HL-60 (cell line): ENCODE measurements at regions not wholly inside any gene's neighbourhood (a gene's known extent, or its start where the extent isn't known, plus 50 kb on each side); places are given as distances from the start of the nearest gene placed in this dataset.
A peak's percentile ranks its signal among the peaks of the same experiment; 100 is the strongest.
"Not testable (repeated sequence)": the region's sequence is repeated elsewhere in the genome, so short reads cannot be mapped to it uniquely, and the experiment has no call there.

Experiments
- DNase-seq, 2 experiments: peaks; one replicate each; pipeline ENCODE4 v3.0.0-alpha.2; 2010 to 2020; ENCODE audit warnings: low read depth in 1 of 2, low spot score in 1 of 2
- H3K27ac ChIP-seq: fragments of 250-450 bp; sonication (Bioruptor Pico); replicated peaks from 2 replicates; pipeline ENCODE4 v1.5.1; 2020; ENCODE audit warnings: mild to moderate bottlenecking, moderate library complexity
- H3K27me3 ChIP-seq: fragments of 250-450 bp; sonication (Bioruptor Pico); 2 replicates; pipeline ENCODE4 v1.5.1; 2021; ENCODE audit warnings: mild to moderate bottlenecking, moderate library complexity; ENCODE audit not compliant: insufficient read depth, poor library complexity, severe bottlenecking
- H3K4me3 ChIP-seq: replicated peaks from 2 replicates; pipeline ENCODE4 v1.5.1; 2011; ENCODE audit warnings: mild to moderate bottlenecking, control low read depth, low read length; ENCODE audit not compliant: insufficient read depth
- CTCF ChIP-seq: IDR thresholded peaks from one replicate; pipeline ENCODE4 v1.5.1; 2011; ENCODE audit warnings: low read length, control low read depth, inconsistent platforms; ENCODE audit not compliant: insufficient read depth
- GABPA ChIP-seq: IDR thresholded peaks from 2 replicates; pipeline ENCODE4 v1.6.1; 2012; ENCODE audit warnings: low read depth
- POLR2AphosphoS5 ChIP-seq: IDR thresholded peaks from 2 replicates; pipeline ENCODE4 v1.6.1; 2012; ENCODE audit warnings: low read depth
- SPI1 ChIP-seq: IDR thresholded peaks from 2 replicates; pipeline ENCODE4 v1.6.1; 2012; ENCODE audit warnings: low read depth, mild to moderate bottlenecking, borderline replicate concordance
- TF ChIP-seq, protein P1 (sequence below): IDR thresholded peaks from 2 replicates; pipeline ENCODE4 v1.6.1; 2012; ENCODE audit warnings: low read depth; ENCODE audit not compliant: insufficient replicate concordance

DNA sequence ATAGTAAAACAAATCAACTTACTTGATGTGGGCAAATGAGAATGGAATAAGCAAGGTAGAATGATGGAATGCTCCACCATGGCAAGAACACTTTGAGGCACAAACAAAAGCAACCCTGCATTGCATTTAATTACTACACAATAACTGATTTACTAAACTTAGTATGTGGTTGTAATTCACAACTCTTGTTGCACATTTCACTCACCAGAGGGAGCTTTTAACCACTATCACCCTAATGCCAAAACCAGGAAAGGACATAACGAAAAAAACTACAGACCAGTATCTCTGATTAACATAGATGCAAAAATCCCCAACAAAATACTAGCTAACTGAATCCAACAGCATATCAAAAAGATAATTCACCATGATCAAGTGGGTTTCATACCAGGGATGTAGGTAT lies 659.8 kb downstream of the CPS1 start:
- DNase-seq: no peak
- no peak for TF ChIP-seq SPI1
- no peak for TF ChIP-seq POLR2AphosphoS5
- TF ChIP-seq GABPA: no peak
- TF ChIP-seq, protein P1, sequence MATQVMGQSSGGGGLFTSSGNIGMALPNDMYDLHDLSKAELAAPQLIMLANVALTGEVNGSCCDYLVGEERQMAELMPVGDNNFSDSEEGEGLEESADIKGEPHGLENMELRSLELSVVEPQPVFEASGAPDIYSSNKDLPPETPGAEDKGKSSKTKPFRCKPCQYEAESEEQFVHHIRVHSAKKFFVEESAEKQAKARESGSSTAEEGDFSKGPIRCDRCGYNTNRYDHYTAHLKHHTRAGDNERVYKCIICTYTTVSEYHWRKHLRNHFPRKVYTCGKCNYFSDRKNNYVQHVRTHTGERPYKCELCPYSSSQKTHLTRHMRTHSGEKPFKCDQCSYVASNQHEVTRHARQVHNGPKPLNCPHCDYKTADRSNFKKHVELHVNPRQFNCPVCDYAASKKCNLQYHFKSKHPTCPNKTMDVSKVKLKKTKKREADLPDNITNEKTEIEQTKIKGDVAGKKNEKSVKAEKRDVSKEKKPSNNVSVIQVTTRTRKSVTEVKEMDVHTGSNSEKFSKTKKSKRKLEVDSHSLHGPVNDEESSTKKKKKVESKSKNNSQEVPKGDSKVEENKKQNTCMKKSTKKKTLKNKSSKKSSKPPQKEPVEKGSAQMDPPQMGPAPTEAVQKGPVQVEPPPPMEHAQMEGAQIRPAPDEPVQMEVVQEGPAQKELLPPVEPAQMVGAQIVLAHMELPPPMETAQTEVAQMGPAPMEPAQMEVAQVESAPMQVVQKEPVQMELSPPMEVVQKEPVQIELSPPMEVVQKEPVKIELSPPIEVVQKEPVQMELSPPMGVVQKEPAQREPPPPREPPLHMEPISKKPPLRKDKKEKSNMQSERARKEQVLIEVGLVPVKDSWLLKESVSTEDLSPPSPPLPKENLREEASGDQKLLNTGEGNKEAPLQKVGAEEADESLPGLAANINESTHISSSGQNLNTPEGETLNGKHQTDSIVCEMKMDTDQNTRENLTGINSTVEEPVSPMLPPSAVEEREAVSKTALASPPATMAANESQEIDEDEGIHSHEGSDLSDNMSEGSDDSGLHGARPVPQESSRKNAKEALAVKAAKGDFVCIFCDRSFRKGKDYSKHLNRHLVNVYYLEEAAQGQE: no peak
- no peak for TF ChIP-seq CTCF

DNA sequence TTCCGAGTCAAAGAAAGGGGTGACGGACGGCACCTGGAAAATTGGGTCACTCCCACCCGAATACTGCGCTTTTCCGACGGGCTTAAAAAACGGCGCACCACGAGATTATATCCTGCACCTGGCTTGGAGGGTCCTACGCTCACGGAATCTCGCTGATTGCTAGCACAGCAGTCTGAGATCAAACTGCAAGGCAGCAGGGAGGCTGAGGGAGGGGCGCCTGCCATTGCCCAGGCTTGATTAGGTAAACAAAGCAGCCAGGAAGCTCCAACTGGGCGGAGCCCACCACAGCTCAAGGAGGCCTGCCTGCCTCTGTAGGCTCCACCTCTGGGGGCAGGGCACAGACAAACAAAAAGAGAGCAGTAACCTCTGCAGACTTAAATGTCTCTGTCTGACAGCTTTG lies 663.1 kb downstream of the CPS1 start:
- not testable (repeated sequence) for DNase-seq, H3K27ac ChIP-seq, H3K27me3 ChIP-seq, H3K4me3 ChIP-seq

More for the DNA sequence above, 659.8 kb downstream of the CPS1 start:
- H3K27ac ChIP-seq: no peak overlapping the region
- no peak overlapping the region for H3K4me3 ChIP-seq
- no peaks in the 10 kb centered on the region for H3K27me3 ChIP-seq

DNA sequence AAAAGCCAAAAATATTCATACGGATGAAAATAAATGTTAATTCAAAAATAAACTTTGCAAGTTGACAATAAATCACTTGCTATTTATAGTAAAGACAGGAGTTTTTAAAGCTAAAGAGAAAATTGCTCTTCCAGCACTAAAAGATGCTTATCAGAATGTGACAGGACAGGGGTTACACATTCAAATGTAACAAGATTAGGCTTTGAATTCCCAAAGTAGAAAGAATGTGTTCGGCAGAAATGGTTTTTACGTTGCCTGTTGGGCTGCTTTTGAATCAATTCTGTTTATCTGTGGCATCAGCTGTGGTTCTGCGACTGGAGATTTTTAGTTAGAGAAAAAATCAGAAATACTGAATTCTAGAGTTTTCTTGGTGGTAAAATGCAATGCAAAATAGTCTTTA lies 669.4 kb downstream of the CPS1 start:
- TF ChIP-seq POLR2AphosphoS5 (no peak), GABPA (no peak)

GRCh38 chr2:211228559-211228958 lies 672.2 kb downstream of the CPS1 start:
- no peak overlapping the region for H3K4me3 ChIP-seq
- TF ChIP-seq GABPA (no peak), CTCF (no peak), SPI1 (no peak), POLR2AphosphoS5 (no peak)
- TF ChIP-seq, protein P1: no peak
- H3K27ac ChIP-seq: no peak overlapping the region
- H3K27me3 ChIP-seq: no peaks in the 10 kb centered on the region
- DNase-seq: no peak

More for the DNA sequence above, 669.4 kb downstream of the CPS1 start:
- no peaks in the 10 kb centered on the region for H3K27me3 ChIP-seq
- no peak overlapping the region for H3K27ac ChIP-seq
- H3K4me3 ChIP-seq: no peak overlapping the region
- no peak for DNase-seq

DNA sequence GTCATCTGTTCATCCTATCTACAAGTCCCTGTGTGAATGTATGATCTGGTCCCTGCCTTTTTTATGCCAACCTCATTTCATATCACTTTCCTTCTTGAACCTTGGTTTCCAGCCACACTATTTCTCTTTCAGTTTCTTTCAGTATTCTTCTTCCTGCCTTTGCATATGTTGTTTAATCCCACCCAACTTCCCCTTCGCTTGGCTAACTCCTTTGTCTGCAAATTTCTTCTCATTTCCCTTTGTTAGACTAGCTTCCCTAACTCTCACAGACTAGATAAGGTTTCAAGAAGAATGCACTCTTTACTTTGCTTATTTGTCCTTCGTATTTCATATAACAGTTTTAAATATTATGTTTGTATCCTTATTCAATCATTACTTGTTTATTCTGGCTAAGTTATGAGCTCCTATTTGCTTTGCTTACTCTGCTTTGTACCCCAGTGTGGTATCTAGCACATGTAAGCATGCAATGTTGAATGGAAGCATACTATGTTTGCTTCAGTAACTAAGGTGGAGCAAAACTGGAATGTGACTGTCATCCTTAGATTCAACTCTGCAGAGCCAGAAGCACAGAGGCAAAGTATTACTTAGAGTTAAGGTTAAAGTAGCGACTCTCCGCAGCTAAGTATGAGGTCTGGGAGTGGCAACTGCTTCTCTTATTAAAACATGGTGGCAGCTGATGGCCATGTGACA lies 681.3 kb downstream of the CPS1 start:
- peak overlapping the region; percentile 37 for H3K27ac ChIP-seq
- TF ChIP-seq SPI1 (0 out of 2 replicates have a peak, but pooled peaks have one; percentile 45), GABPA (no peak)
- peak in 1 of 2 experiments; percentile 51 for DNase-seq
- H3K4me3 ChIP-seq: no peak overlapping the region
- no peaks in the 10 kb centered on the region for H3K27me3 ChIP-seq
